Upper lobe of left lung (tissue), 4 donors: ENCODE measurements at regions not wholly inside any gene's neighbourhood (a gene's known extent, or its start where the extent isn't known, plus 50 kb on each side); places are given as distances from the start of the nearest gene placed in this dataset.

Experiments
- EP300 ChIP-seq, 4 donors: sonication (generic); formaldehyde crosslinking; IDR thresholded peaks; one replicate each; pipeline ENCODE4 v1.5.1; 2017; ENCODE audit warnings: antibody characterized with exemption in 4 of 4, control low read depth in 2 of 4
- POLR2A ChIP-seq, 4 donors: fragments of 450-650 bp; IDR thresholded peaks; one replicate each; pipeline ENCODE4 v1.5.1; 2016 to 2017; ENCODE audit warnings: antibody characterized with exemption in 4 of 4, mild to moderate bottlenecking in 2 of 4
- TF ChIP-seq, protein P1 (sequence below), 6 experiments: fragments of 450-650 bp in 4 of 6; fragments of 200-600 bp in 2 of 6; sonication (generic) in 2 of 6; IDR thresholded peaks; one replicate each; pipeline ENCODE4 v1.5.1; 2016 to 2019; ENCODE audit warnings: antibody characterized with exemption in 6 of 6

DNA sequence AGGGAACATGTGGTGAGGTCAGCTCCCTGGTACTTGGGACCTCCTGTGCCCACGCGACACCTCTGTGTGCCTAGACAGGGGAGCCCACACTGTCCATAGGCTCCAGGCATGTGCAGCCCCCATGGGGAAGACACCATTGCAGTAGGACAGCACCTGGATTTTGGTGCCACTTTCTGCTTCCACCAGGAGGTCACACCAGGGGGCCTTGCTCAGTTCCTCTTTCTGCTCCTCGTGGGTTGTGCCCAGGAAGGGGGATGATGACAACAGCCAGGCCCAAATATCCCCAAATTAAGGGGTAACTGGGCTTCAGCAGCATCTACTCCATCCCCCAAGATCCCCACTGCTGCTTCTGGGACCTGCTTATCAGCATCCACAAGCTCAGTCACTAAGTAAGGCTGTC lies 358.2 kb upstream of the KAZN start:
- TF ChIP-seq, protein P1, sequence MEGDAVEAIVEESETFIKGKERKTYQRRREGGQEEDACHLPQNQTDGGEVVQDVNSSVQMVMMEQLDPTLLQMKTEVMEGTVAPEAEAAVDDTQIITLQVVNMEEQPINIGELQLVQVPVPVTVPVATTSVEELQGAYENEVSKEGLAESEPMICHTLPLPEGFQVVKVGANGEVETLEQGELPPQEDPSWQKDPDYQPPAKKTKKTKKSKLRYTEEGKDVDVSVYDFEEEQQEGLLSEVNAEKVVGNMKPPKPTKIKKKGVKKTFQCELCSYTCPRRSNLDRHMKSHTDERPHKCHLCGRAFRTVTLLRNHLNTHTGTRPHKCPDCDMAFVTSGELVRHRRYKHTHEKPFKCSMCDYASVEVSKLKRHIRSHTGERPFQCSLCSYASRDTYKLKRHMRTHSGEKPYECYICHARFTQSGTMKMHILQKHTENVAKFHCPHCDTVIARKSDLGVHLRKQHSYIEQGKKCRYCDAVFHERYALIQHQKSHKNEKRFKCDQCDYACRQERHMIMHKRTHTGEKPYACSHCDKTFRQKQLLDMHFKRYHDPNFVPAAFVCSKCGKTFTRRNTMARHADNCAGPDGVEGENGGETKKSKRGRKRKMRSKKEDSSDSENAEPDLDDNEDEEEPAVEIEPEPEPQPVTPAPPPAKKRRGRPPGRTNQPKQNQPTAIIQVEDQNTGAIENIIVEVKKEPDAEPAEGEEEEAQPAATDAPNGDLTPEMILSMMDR (IDR thresholded peaks at IDR 0.05) = no peak
- TF ChIP-seq POLR2A (IDR thresholded peaks at IDR 0.05) (no peak), EP300 (IDR thresholded peaks at IDR 0.05) (no peak)
